Mesenchymal stem cell (in vitro differentiated cells and primary cell): ENCODE measurements at regions not wholly inside any gene's neighbourhood (a gene's known extent, or its start where the extent isn't known, plus 50 kb on each side); places are given as distances from the start of the nearest gene placed in this dataset.

Experiments used
- DNase-seq: peaks from one replicate; pipeline ENCODE4 v3.0.0-alpha.2; 2013
- H2AFZ ChIP-seq: one replicate; pipeline ENCODE4 v1.6.1; 2013; ENCODE audit warnings: low read depth, mild to moderate bottlenecking, control low read depth, inconsistent platforms, low read length, moderate library complexity
- H2AK5ac ChIP-seq: 2 replicates; pipeline ENCODE4 v1.6.1; 2013; ENCODE audit warnings: low read length, moderate library complexity, mild to moderate bottlenecking, inconsistent platforms; ENCODE audit not compliant: severe bottlenecking
- H2BK120ac ChIP-seq: one replicate; pipeline ENCODE4 v1.6.1; 2013; ENCODE audit warnings: low read depth, mild to moderate bottlenecking, inconsistent platforms, low read length, moderate library complexity
- H2BK12ac ChIP-seq, 2 experiments: one replicate each; pipeline ENCODE4 v1.6.1; 2013; ENCODE audit warnings: inconsistent platforms in 2 of 2, low read length in 2 of 2, mild to moderate bottlenecking in 2 of 2, moderate library complexity in 2 of 2, control low read depth in 1 of 2
- H2BK15ac ChIP-seq: one replicate; pipeline ENCODE4 v1.6.1; 2013; ENCODE audit warnings: mild to moderate bottlenecking, low read depth, inconsistent platforms; ENCODE audit not compliant: poor library complexity, severe bottlenecking
- H2BK5ac ChIP-seq: 2 replicates; pipeline ENCODE4 v1.6.1; 2013; ENCODE audit warnings: low read depth, mild to moderate bottlenecking, low read length, control low read depth, inconsistent platforms; ENCODE audit not compliant: poor library complexity, severe bottlenecking
- H3K14ac ChIP-seq, 2 experiments: one replicate each; pipeline ENCODE4 v1.6.1; 2013; ENCODE audit warnings: inconsistent platforms in 2 of 2, low read length in 2 of 2, control low read depth in 1 of 2, mild to moderate bottlenecking in 1 of 2, moderate library complexity in 1 of 2
- H3K18ac ChIP-seq, 2 experiments: one replicate each; pipeline ENCODE4 v1.6.1; 2013; ENCODE audit warnings: inconsistent platforms in 2 of 2, low read length in 2 of 2, control low read depth in 1 of 2, low read depth in 1 of 2, mild to moderate bottlenecking in 1 of 2
- H3K23ac ChIP-seq, 2 experiments: one replicate each; pipeline ENCODE4 v1.6.1; 2013; ENCODE audit warnings: inconsistent platforms in 2 of 2, low read length in 2 of 2, mild to moderate bottlenecking in 2 of 2, moderate library complexity in 2 of 2, control low read depth in 1 of 2
- H3K27ac ChIP-seq: 2 replicates; pipeline ENCODE4 v1.5.1; 2013; ENCODE audit warnings: mild to moderate bottlenecking, moderate library complexity, low read length, control low read depth, inconsistent platforms; ENCODE audit not compliant: poor library complexity, severe bottlenecking
- H3K27me3 ChIP-seq, 2 experiments: 2 replicates each; pipeline versions ENCODE4 v1.6.1 to v1.7.0; 2013; ENCODE audit warnings: low read length in 2 of 2, mild to moderate bottlenecking in 2 of 2, moderate library complexity in 2 of 2, control low read depth in 1 of 2, inconsistent platforms in 1 of 2; ENCODE audit not compliant: control insufficient read depth in 1 of 2, insufficient read depth in 1 of 2
- H3K36me3 ChIP-seq, 2 experiments: 2 replicates each; pipeline versions ENCODE4 v1.6.1 to v1.7.0; 2013; ENCODE audit warnings: low read length in 2 of 2, control low read depth in 1 of 2, inconsistent platforms in 1 of 2, low read depth in 1 of 2, mild to moderate bottlenecking in 1 of 2; ENCODE audit not compliant: insufficient read depth in 2 of 2, control insufficient read depth in 1 of 2
- H3K4ac ChIP-seq, 2 experiments: one replicate each; pipeline ENCODE4 v1.6.1; 2013; ENCODE audit warnings: inconsistent platforms in 2 of 2, low read length in 2 of 2, mild to moderate bottlenecking in 2 of 2, moderate library complexity in 2 of 2, control low read depth in 1 of 2, low read depth in 1 of 2
- H3K4me1 ChIP-seq: 2 replicates; pipeline ENCODE4 v1.6.1; 2013; ENCODE audit warnings: low read depth, low read length, control low read depth; ENCODE audit not compliant: control insufficient read depth, insufficient read depth
- H3K4me2 ChIP-seq: 2 replicates; pipeline ENCODE4 v1.6.1; 2013; ENCODE audit warnings: low read length, mild to moderate bottlenecking, inconsistent platforms; ENCODE audit not compliant: poor library complexity, severe bottlenecking
- H3K4me3 ChIP-seq, 2 experiments: 2 replicates each; pipeline versions ENCODE4 v1.5.1 to v1.7.0; 2013; ENCODE audit warnings: low read length in 2 of 2, mild to moderate bottlenecking in 2 of 2, control low read depth in 1 of 2, low read depth in 1 of 2; ENCODE audit not compliant: insufficient read depth in 1 of 2
- H3K79me1 ChIP-seq: replicated peaks from 2 replicates; pipeline ENCODE4 v1.6.1; 2013; ENCODE audit warnings: mild to moderate bottlenecking, control low read depth, low read length, inconsistent platforms; ENCODE audit not compliant: poor library complexity, severe bottlenecking
- H3K9ac ChIP-seq: 2 replicates; pipeline ENCODE4 v1.7.0; 2013; ENCODE audit warnings: mild to moderate bottlenecking, low read length, moderate library complexity
- H3K9me3 ChIP-seq: 2 replicates; pipeline ENCODE4 v1.7.0; 2013; ENCODE audit warnings: mild to moderate bottlenecking, low read length; ENCODE audit not compliant: control insufficient read depth
- H4K8ac ChIP-seq: one replicate; pipeline ENCODE4 v1.6.1; 2013; ENCODE audit warnings: inconsistent platforms, mild to moderate bottlenecking, low read length, moderate library complexity
- H4K91ac ChIP-seq: one replicate; pipeline ENCODE4 v1.6.1; 2013; ENCODE audit warnings: mild to moderate bottlenecking, low read length, inconsistent platforms
- WGBS: methylation state at CpG from one replicate; pipeline ENCODE4 v1.1.7; 2013; ENCODE audit warnings: mixed read lengths; 5-methylcytosine and 5-hydroxymethylcytosine counted together

- Histone ChIP-seq H3K9ac (no peak overlapping the region), H3K27me3 (no peaks in the 10 kb centered on the region), H3K4me1 (no peaks in the 10 kb centered on the region), H3K4ac (no peak overlapping the region), H2BK120ac (no peak overlapping the region), H3K14ac (no peak overlapping the region), H3K79me1 (no peaks in the 10 kb centered on the region), H3K36me3 (no peaks in the 10 kb centered on the region), H3K9me3 (peaks cover 14% of the 10 kb centered on the region), H3K18ac (no peak overlapping the region), H3K4me3 (no peak overlapping the region), H2AK5ac (no peak overlapping the region), H3K4me2 (no peak overlapping the region), H2BK15ac (no peak overlapping the region), H2AFZ (no peak overlapping the region), H2BK12ac (no peak overlapping the region), H4K8ac (no peak overlapping the region), H3K27ac (no peak overlapping the region), H4K91ac (no peak overlapping the region), H3K23ac (no peak overlapping the region), H2BK5ac (no peak overlapping the region)
- WGBS = 50% methylated on average over 1 of the region's 2 CpGs
- no peak for DNase-seq
Measured at GRCh38 chr5:89904442-89904841, 505.1 kb downstream of the CETN3 start.

DNA sequence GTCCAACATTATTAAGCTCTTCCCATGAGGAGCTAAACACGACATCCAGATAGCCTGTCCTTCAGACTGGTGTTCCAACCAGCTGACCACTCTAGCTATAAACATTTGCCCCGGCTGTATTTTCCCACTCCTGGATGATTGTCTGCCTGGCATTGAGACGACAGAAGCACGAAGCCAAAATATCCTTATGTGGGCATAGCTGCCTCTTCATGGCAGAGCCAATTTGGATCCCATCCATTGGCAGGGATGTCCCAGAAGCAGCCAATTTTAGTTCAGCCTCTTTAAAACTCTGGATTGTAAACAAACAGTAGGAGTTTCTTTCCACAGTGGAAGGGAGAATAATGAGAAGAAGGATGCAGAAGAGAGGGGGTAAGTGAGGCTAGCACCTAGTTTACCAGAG lies 507.6 kb downstream of the CETN3 start:
- no peak overlapping the region for H3K27ac ChIP-seq
- no peak overlapping the region for H4K91ac ChIP-seq
- H3K27me3 ChIP-seq = no peaks in the 10 kb centered on the region
- H2BK12ac ChIP-seq = no peak overlapping the region
- DNase-seq = no peak
- no peak overlapping the region for H2AFZ ChIP-seq
- no peak overlapping the region for H2AK5ac ChIP-seq
- H2BK120ac ChIP-seq = no peak overlapping the region
- no peak overlapping the region for H3K4ac ChIP-seq
- no peak overlapping the region for H3K9ac ChIP-seq
- no peaks in the 10 kb centered on the region for H3K79me1 ChIP-seq
- 91% methylated on average over 4 of the region's 4 CpGs for WGBS
- H3K4me3 ChIP-seq = no peak overlapping the region
- H3K36me3 ChIP-seq = no peaks in the 10 kb centered on the region
- H3K18ac ChIP-seq = no peak overlapping the region
- no peak overlapping the region for H4K8ac ChIP-seq
- H3K4me1 ChIP-seq = no peaks in the 10 kb centered on the region
- no peak overlapping the region for H3K4me2 ChIP-seq
- no peak overlapping the region for H2BK15ac ChIP-seq
- no peak overlapping the region for H3K14ac ChIP-seq
- no peak overlapping the region for H3K23ac ChIP-seq
- peaks cover 13% of the 10 kb centered on the region for H3K9me3 ChIP-seq
- H2BK5ac ChIP-seq = no peak overlapping the region

DNA sequence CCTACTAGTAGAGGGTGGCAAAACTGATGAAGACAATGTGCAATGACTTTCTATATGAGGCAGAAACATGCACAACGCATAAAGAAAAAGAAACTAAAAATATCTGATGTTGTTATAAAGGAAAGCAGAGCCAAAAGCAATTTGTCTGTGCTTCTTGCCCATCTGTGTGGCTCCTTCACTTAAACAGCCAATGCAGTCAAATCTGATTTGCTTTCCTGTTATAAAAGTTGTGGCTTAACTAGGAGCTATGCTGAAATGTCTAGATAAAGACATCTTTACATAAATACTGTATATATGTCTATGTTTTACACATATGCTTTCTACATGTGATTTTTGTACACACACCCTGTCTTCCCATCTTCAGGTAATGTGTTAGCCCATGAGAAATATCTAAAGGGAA lies 508.2 kb downstream of the CETN3 start:
- Histone ChIP-seq H3K4me3 (no peak overlapping the region), H2BK120ac (no peak overlapping the region), H2BK5ac (no peak overlapping the region), H3K4ac (no peak overlapping the region), H2AK5ac (no peak overlapping the region), H2BK15ac (no peak overlapping the region), H3K14ac (no peak overlapping the region), H3K23ac (no peak overlapping the region), H3K4me1 (no peaks in the 10 kb centered on the region), H4K91ac (no peak overlapping the region), H3K27ac (no peak overlapping the region), H2AFZ (no peak overlapping the region), H3K9me3 (peaks cover 15% of the 10 kb centered on the region), H3K36me3 (no peaks in the 10 kb centered on the region), H2BK12ac (no peak overlapping the region), H4K8ac (no peak overlapping the region), H3K79me1 (no peaks in the 10 kb centered on the region), H3K9ac (no peak overlapping the region), H3K4me2 (no peak overlapping the region), H3K27me3 (no peaks in the 10 kb centered on the region), H3K18ac (no peak overlapping the region)
- 89% methylated on average over 1 of the region's 1 CpG for WGBS
- DNase-seq = no peak

- no peaks in the 10 kb centered on the region for H3K36me3 ChIP-seq
- no peak overlapping the region for H2BK5ac ChIP-seq
- peaks cover 19% of the 10 kb centered on the region for H3K9me3 ChIP-seq
- H2AK5ac ChIP-seq = no peak overlapping the region
- no peaks in the 10 kb centered on the region for H3K27me3 ChIP-seq
- H4K91ac ChIP-seq = no peak overlapping the region
- H2AFZ ChIP-seq = no peak overlapping the region
- H2BK120ac ChIP-seq = no peak overlapping the region
- H3K9ac ChIP-seq = no peak overlapping the region
- H3K23ac ChIP-seq = no peak overlapping the region
- H2BK15ac ChIP-seq = no peak overlapping the region
- H4K8ac ChIP-seq = no peak overlapping the region
- no peak overlapping the region for H3K4me3 ChIP-seq
- no peak for DNase-seq
- H2BK12ac ChIP-seq = no peak overlapping the region
- no peak overlapping the region for H3K27ac ChIP-seq
- no peak overlapping the region for H3K18ac ChIP-seq
- no peaks in the 10 kb centered on the region for H3K79me1 ChIP-seq
- no CpG with 5 or more reads among the region's 1 CpG for WGBS
- H3K14ac ChIP-seq = no peak overlapping the region
- H3K4me2 ChIP-seq = no peak overlapping the region
- no peaks in the 10 kb centered on the region for H3K4me1 ChIP-seq
- H3K4ac ChIP-seq = no peak overlapping the region
Measured at GRCh38 chr5:89900346-89900745, 509.2 kb downstream of the CETN3 start.
